H1 (cell line): ENCODE measurements at regions not wholly inside any gene's neighbourhood (a gene's known extent, or its start where the extent isn't known, plus 50 kb on each side); places are given as distances from the start of the nearest gene placed in this dataset.

Experiments
- CHD2 ChIP-seq: IDR thresholded peaks from 2 replicates; pipeline ENCODE4 v1.6.1; 2012; ENCODE audit warnings: low read length, improper control_type of control experiment
- JUND ChIP-seq: IDR thresholded peaks from 2 replicates; pipeline ENCODE4 v1.6.1; 2011; ENCODE audit warnings: mild to moderate bottlenecking, improper control_type of control experiment, low read length
- MAX ChIP-seq: IDR thresholded peaks from 2 replicates; pipeline ENCODE4 v1.6.1; 2012; ENCODE audit warnings: inconsistent platforms
- TF ChIP-seq, protein P1 (sequence below), 3 experiments: IDR thresholded peaks; 1 replicate in 2 of 3; 2 replicates in 1 of 3; pipeline versions ENCODE4 v1.5.1 to v1.6.1; 2011; ENCODE audit warnings: low read length in 3 of 3, mild to moderate bottlenecking in 3 of 3, inconsistent platforms in 2 of 3, low read depth in 1 of 3, moderate library complexity in 1 of 3; ENCODE audit not compliant: insufficient read depth in 1 of 3; ENCODE audit errors: control extremely low read depth in 1 of 3

- TF ChIP-seq, protein P1, sequence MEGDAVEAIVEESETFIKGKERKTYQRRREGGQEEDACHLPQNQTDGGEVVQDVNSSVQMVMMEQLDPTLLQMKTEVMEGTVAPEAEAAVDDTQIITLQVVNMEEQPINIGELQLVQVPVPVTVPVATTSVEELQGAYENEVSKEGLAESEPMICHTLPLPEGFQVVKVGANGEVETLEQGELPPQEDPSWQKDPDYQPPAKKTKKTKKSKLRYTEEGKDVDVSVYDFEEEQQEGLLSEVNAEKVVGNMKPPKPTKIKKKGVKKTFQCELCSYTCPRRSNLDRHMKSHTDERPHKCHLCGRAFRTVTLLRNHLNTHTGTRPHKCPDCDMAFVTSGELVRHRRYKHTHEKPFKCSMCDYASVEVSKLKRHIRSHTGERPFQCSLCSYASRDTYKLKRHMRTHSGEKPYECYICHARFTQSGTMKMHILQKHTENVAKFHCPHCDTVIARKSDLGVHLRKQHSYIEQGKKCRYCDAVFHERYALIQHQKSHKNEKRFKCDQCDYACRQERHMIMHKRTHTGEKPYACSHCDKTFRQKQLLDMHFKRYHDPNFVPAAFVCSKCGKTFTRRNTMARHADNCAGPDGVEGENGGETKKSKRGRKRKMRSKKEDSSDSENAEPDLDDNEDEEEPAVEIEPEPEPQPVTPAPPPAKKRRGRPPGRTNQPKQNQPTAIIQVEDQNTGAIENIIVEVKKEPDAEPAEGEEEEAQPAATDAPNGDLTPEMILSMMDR (IDR thresholded peaks at IDR 0.05; ENCODE audit: control extremely low read depth in 1 of 3, insufficient read depth in 1 of 3, low read depth in 1 of 3, low read length in 3 of 3) = no peak
- no peak for TF ChIP-seq MAX
- TF ChIP-seq CHD2 = no peak
- no peak for TF ChIP-seq JUND
Observed at GRCh38 chr10:3893901-3894563, 109.0 kb upstream of the KLF6 start.
